Type B pancreatic cell (in vitro differentiated cells): ENCODE measurements at regions not wholly inside any gene's neighbourhood (a gene's known extent, or its start where the extent isn't known, plus 50 kb on each side); places are given as distances from the start of the nearest gene placed in this dataset.

Source experiments
- DNase-seq: peaks from one replicate; pipeline ENCODE4 v3.0.0; 2021; ENCODE audit warnings: mixed read lengths; ENCODE audit not compliant: unreplicated experiment; ENCODE audit errors: extremely low spot score
- H3K27ac Mint-ChIP-seq: 2 replicates; pipeline ENCODE4 v1.8.0; 2021; ENCODE audit warnings: mild to moderate bottlenecking, mixed read lengths
- H3K27me3 Mint-ChIP-seq: 2 replicates; pipeline ENCODE4 v1.8.0; 2021; ENCODE audit warnings: mixed read lengths
- H3K36me3 Mint-ChIP-seq: 2 replicates; pipeline ENCODE4 v1.8.0; 2021; ENCODE audit warnings: mixed read lengths
- H3K4me1 Mint-ChIP-seq: one replicate; pipeline ENCODE4 v1.8.0; 2021; ENCODE audit warnings: mixed read lengths; ENCODE audit not compliant: unreplicated experiment
- H3K4me3 Mint-ChIP-seq: 2 replicates; pipeline ENCODE4 v1.8.0; 2021; ENCODE audit warnings: mild to moderate bottlenecking, mixed read lengths
- H3K9me3 Mint-ChIP-seq: 2 replicates; pipeline ENCODE4 v1.8.0; 2021; ENCODE audit warnings: mixed read lengths
- TF ChIP-seq, protein P1 (sequence below): fragments of 200-600 bp; sonication (generic); conservative IDR thresholded peaks from 2 replicates; pipeline ENCODE4 v1.5.0; 2021; ENCODE audit warnings: antibody characterized with exemption, mild to moderate bottlenecking

DNA sequence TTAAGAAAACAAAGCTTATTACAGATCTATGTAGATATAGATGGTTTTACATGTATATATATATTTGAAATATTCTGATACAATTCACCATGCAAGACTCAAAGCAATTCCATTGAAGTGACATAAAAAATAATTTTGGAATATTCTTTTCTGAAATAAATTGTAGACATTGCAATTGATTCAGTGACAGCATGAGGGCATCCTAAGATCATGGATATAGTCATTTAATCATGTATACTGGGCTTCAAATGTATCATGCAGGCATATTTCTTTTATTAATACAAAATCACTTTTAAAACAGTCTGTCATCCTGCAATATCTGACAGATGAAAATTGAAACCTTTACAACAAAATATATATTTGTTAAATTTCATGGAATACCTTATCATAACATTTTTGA, 286.7 kb upstream of the SLITRK6 start:
- Mint-ChIP-seq H3K27me3 (no peaks in the 10 kb centered on the region), H3K4me1 (peaks cover 3% of the 10 kb centered on the region), H3K27ac (no peak overlapping the region), H3K36me3 (no peaks in the 10 kb centered on the region), H3K4me3 (no peak overlapping the region), H3K9me3 (no peaks in the 10 kb centered on the region)
- TF ChIP-seq, protein P1, sequence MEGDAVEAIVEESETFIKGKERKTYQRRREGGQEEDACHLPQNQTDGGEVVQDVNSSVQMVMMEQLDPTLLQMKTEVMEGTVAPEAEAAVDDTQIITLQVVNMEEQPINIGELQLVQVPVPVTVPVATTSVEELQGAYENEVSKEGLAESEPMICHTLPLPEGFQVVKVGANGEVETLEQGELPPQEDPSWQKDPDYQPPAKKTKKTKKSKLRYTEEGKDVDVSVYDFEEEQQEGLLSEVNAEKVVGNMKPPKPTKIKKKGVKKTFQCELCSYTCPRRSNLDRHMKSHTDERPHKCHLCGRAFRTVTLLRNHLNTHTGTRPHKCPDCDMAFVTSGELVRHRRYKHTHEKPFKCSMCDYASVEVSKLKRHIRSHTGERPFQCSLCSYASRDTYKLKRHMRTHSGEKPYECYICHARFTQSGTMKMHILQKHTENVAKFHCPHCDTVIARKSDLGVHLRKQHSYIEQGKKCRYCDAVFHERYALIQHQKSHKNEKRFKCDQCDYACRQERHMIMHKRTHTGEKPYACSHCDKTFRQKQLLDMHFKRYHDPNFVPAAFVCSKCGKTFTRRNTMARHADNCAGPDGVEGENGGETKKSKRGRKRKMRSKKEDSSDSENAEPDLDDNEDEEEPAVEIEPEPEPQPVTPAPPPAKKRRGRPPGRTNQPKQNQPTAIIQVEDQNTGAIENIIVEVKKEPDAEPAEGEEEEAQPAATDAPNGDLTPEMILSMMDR: peak; percentile 36
- no peak for DNase-seq

DNA sequence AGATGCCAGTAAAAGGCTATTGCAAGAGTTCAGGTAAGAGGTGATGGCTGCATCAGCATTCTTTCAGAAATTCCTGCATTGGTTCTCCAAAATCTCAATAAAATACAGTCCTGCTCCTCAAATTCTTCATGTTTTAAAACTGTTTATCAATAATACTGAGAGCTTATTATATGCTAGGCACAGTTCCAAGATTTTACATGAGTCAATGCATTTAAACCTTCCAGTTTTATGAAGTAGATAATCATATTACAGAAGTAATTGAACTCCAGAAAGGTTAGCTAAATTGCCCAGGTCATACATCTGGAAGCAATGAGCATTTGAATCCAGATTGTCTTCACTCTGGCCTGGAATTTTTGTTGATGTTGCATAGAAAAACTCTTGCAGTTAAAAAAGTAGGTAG, 282.9 kb upstream of the SLITRK6 start:
- Mint-ChIP-seq H3K9me3 (no peaks in the 10 kb centered on the region), H3K4me1 (peaks cover 3% of the 10 kb centered on the region), H3K4me3 (no peak overlapping the region), H3K27me3 (no peaks in the 10 kb centered on the region), H3K27ac (no peak overlapping the region), H3K36me3 (no peaks in the 10 kb centered on the region)
- TF ChIP-seq, protein P1: no peak
- DNase-seq: no peak

DNA sequence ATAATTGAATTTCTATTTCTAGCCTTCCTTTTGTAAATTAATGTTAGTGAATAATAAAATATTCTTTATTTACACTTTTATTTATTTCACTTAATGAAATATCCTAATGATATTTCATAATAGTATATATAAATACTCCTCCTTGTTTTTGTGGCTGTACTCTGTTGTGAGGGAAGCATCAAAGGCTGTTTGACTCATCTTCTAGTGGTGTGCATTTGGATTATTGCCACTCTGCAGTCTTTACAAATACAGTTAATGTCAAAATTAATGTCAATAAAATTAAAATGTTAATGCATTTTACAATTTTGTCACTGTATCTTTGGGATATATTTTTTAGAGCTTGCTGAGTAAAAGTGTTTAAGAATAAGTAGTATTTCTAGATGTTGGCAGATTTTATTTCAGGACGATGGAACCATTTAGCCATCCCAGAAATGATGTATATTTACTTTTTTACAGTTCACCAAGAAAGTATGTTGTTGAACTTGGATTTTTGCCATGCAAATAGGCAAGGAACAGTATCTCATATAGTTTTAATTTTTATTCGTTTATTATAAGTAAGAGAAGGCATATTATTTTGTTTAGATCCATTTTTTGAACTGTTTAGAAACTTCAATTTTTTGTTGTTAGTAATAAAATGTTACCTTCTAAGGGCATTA, 281.2 kb upstream of the SLITRK6 start:
- no peaks in the 10 kb centered on the region for H3K27me3 Mint-ChIP-seq
- H3K4me1 Mint-ChIP-seq: peaks cover 3% of the 10 kb centered on the region
- no peaks in the 10 kb centered on the region for H3K9me3 Mint-ChIP-seq
- TF ChIP-seq, protein P1: no peak
- H3K4me3 Mint-ChIP-seq: no peak overlapping the region
- no peaks in the 10 kb centered on the region for H3K36me3 Mint-ChIP-seq
- H3K27ac Mint-ChIP-seq: no peak overlapping the region
- DNase-seq: no peak

DNA sequence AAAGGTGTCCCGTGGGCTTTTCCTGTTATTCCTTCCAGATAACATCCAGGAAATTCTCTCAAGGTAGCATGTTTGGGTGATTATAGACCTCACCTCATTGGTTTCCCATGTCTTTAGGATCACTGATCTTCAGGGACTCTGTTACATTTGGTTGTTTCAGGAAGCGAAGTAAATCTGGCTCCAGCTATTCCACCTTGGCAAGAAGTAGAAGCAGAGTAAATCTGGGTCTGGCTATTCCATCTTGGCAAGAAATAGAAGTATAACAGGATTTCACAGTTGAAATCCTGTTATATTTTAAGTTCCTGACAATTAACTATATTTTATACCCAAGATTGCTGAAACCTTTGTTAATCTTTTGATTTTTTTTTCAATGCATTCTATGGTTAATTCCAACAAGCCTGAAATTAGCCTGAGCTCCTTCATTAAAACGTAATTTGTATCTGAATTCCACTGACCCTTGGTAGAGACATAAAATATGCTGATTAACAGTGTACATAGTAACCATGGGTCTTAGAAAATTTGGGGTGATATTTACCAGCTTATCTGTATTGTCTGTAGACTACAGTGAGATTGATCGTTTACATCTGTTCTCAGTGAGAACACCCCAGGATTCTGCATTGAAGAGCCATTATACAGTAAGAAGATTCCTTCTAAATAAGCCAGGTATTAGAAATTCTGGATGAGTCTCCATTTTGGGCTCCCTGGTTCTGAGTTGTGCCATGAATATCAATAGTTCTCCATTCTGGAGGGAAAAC, 267.6 kb upstream of the SLITRK6 start:
- H3K4me1 Mint-ChIP-seq: no peaks in the 10 kb centered on the region
- H3K4me3 Mint-ChIP-seq: no peak overlapping the region
- no peak for DNase-seq
- peaks cover 6% of the 10 kb centered on the region for H3K27me3 Mint-ChIP-seq
- TF ChIP-seq, protein P1: no peak
- no peak overlapping the region for H3K27ac Mint-ChIP-seq
- H3K9me3 Mint-ChIP-seq: no peaks in the 10 kb centered on the region
- H3K36me3 Mint-ChIP-seq: no peaks in the 10 kb centered on the region

DNA sequence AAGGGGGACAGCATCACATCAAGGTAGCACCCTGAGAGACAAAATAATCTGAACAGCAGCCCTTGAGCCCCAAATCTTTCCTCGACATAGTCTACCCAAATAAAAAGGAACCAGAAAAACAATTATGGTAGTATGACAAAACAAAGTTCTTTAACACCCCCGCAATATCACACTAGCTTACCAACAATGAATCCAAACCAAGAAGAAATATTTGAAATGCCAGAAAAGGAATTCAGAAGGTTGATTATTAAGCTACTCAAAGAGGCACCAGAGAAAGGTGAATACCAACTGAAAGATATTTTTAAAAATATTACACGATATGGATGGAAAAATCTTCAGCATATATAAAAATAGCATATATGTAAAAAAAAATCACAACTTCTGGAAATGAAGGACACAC, 252.9 kb upstream of the SLITRK6 start:
- Mint-ChIP-seq H3K4me3 (no peak overlapping the region), H3K27ac (no peak overlapping the region), H3K27me3 (peaks cover 5% of the 10 kb centered on the region), H3K9me3 (no peaks in the 10 kb centered on the region), H3K36me3 (no peaks in the 10 kb centered on the region), H3K4me1 (peaks cover 4% of the 10 kb centered on the region)
- TF ChIP-seq, protein P1: no peak
- no peak for DNase-seq
